ENCODE measurements at regions not wholly inside any gene's neighbourhood (a gene's known extent, or its start where the extent isn't known, plus 50 kb on each side); places are given as distances from the start of the nearest gene placed in this dataset.

- ATAC-seq (ENCODE audit: low read depth), result no peak
- Histone ChIP-seq H3K4me3 (ENCODE audit: control extremely low read depth in 1 of 5, extremely low read depth in 1 of 5, insufficient read depth in 1 of 5, low read depth in 2 of 5, low read length in 4 of 5) (no peak overlapping the region), H3K27me3 (replicated peaks in 1 of 4; ENCODE audit: control extremely low read depth in 1 of 4, control insufficient read depth in 3 of 4, insufficient read depth in 4 of 4, low read length in 3 of 4) (no peaks in the 10 kb centered on the region), H3K9ac (ENCODE audit: low read length) (no peak overlapping the region), H3K27ac (ENCODE audit: low read length in 2 of 2) (no peak overlapping the region), H2AFZ (ENCODE audit: insufficient read depth, low read depth, low read length, poor library complexity, severe bottlenecking) (no peak overlapping the region), H3K4me2 (replicated peaks; ENCODE audit: low read depth, low read length, poor library complexity, severe bottlenecking) (no peak overlapping the region), H3K4me1 (ENCODE audit: control insufficient read depth in 2 of 2, insufficient read depth in 2 of 2, low read length in 2 of 2) (no peaks in the 10 kb centered on the region), H3K9me3 (ENCODE audit: control extremely low read depth in 1 of 3, control insufficient read depth in 2 of 3, insufficient read depth in 1 of 3, low read length in 2 of 3) (no peaks in the 10 kb centered on the region), H4K20me1 (ENCODE audit: control insufficient read depth, insufficient read depth, low read length, poor library complexity, severe bottlenecking) (no peaks in the 10 kb centered on the region), H3K36me3 (replicated peaks in 1 of 2; ENCODE audit: control extremely low read depth in 1 of 2, control insufficient read depth in 1 of 2, extremely low read depth in 1 of 2, insufficient read depth in 2 of 2, low read length in 1 of 2) (no peaks in the 10 kb centered on the region), H3K79me2 (ENCODE audit: control insufficient read depth, insufficient read depth, low read length) (no peaks in the 10 kb centered on the region)
- POLR2A ChIA-PET, result no interaction called here
- no peaks in the 10 kb centered on the region for H3K27me3 Mint-ChIP-seq
- no peaks in the 10 kb centered on the region for H3K9me3 Mint-ChIP-seq (ENCODE audit: insufficient read depth)
- 83% methylated on average over 1 of the region's 1 CpG for WGBS (ENCODE audit: insufficient coverage)
- no peaks in the 10 kb centered on the region for H3K4me1 Mint-ChIP-seq
- intact Hi-C loops (cut with micrococcal nuclease), result no loop called here
- no peak overlapping the region for H3K4me3 Mint-ChIP-seq
- DNase-seq, result no peak
- no peak overlapping the region for H3K27ac Mint-ChIP-seq
- TF ChIP-seq CTCF (IDR thresholded peaks at IDR 0.05) (no peak), EZH2 (IDR thresholded peaks at IDR 0.05; ENCODE audit: borderline replicate concordance, insufficient read depth, low read depth, low read length, poor library complexity, severe bottlenecking) (no peak)
- CTCF ChIA-PET, result no interaction called here
Measured at GRCh38 chr12:77537663-77538062, 293.0 kb upstream of the NAV3 start.

- H3K4me3 ChIP-seq (ENCODE audit: control extremely low read depth in 1 of 5, extremely low read depth in 1 of 5, insufficient read depth in 1 of 5, low read depth in 2 of 5, low read length in 4 of 5), result no peak overlapping the region
- no peak for DNase-seq
- intact Hi-C loops (cut with micrococcal nuclease), result no loop called here
- no peaks in the 10 kb centered on the region for H3K36me3 ChIP-seq (replicated peaks in 1 of 2; ENCODE audit: control extremely low read depth in 1 of 2, control insufficient read depth in 1 of 2, extremely low read depth in 1 of 2, insufficient read depth in 2 of 2, low read length in 1 of 2)
- no peak overlapping the region for H3K4me2 ChIP-seq (replicated peaks; ENCODE audit: low read depth, low read length, poor library complexity, severe bottlenecking)
- H3K9me3 ChIP-seq (ENCODE audit: control extremely low read depth in 1 of 3, control insufficient read depth in 2 of 3, insufficient read depth in 1 of 3, low read length in 2 of 3), result peaks cover 0 to 2% (median 0%) of the 10 kb centered on the region in 3 donors
- H3K9ac ChIP-seq (ENCODE audit: low read length), result no peak overlapping the region
- TF ChIP-seq CTCF (IDR thresholded peaks at IDR 0.05) (no peak), EZH2 (IDR thresholded peaks at IDR 0.05; ENCODE audit: borderline replicate concordance, insufficient read depth, low read depth, low read length, poor library complexity, severe bottlenecking) (no peak)
- H3K27me3 ChIP-seq (replicated peaks in 1 of 4; ENCODE audit: control extremely low read depth in 1 of 4, control insufficient read depth in 3 of 4, insufficient read depth in 4 of 4, low read length in 3 of 4), result no peaks in the 10 kb centered on the region
- 80% methylated on average over 1 of the region's 2 CpGs for WGBS (ENCODE audit: insufficient coverage)
- H3K79me2 ChIP-seq (ENCODE audit: control insufficient read depth, insufficient read depth, low read length), result no peaks in the 10 kb centered on the region
- H3K4me1 ChIP-seq (ENCODE audit: control insufficient read depth in 2 of 2, insufficient read depth in 2 of 2, low read length in 2 of 2), result no peaks in the 10 kb centered on the region
- CTCF ChIA-PET, result no interaction called here
- no peaks in the 10 kb centered on the region for H3K27me3 Mint-ChIP-seq
- H2AFZ ChIP-seq (ENCODE audit: insufficient read depth, low read depth, low read length, poor library complexity, severe bottlenecking), result no peak overlapping the region
- no peaks in the 10 kb centered on the region for H3K4me1 Mint-ChIP-seq
- ATAC-seq (ENCODE audit: low read depth), result no peak
- no peak overlapping the region for H3K27ac Mint-ChIP-seq
- H3K9me3 Mint-ChIP-seq (ENCODE audit: insufficient read depth), result peaks cover 2% of the 10 kb centered on the region
- H3K4me3 Mint-ChIP-seq, result no peak overlapping the region
- no peaks in the 10 kb centered on the region for H4K20me1 ChIP-seq (ENCODE audit: control insufficient read depth, insufficient read depth, low read length, poor library complexity, severe bottlenecking)
- H3K27ac ChIP-seq (ENCODE audit: low read length in 2 of 2), result no peak overlapping the region
- POLR2A ChIA-PET, result no interaction called here
Measured at GRCh38 chr12:77535734-77536133, 295.0 kb upstream of the NAV3 start.
